ENCODE measurements at regions not wholly inside any gene's neighbourhood (a gene's known extent, or its start where the extent isn't known, plus 50 kb on each side); places are given as distances from the start of the nearest gene placed in this dataset.
"Not testable (repeated sequence)": the region's sequence is repeated elsewhere in the genome, so short reads cannot be mapped to it uniquely, and the experiment has no call there.

DNA sequence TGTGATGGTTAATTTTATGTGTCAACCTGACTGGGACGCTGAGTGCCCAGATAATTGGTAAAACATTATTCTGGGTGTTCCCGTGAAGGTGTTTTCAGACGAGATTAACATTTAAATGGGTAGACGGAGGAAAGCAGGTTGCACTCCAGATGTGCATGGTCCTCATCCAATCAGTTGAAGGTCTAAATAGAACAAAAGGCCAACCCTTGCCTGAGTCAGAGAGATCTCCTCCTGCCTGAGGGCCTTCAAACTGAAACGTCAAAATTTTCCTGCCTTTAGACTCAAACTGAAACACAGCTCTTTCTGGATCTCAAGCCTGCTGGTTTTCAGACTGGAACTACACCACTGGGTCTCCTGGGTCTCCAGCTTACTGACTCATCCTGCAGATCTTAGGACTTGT is 73.5 kb downstream of the NPIPA8 start:
- not testable (repeated sequence) for DNase-seq (ENCODE audit: low read depth, low spot score)

GRCh38 chr16:18261848-18262247 is 74.7 kb downstream of the NPIPA8 start:
- DNase-seq (ENCODE audit: low read depth, low spot score): not testable (repeated sequence)

DNA sequence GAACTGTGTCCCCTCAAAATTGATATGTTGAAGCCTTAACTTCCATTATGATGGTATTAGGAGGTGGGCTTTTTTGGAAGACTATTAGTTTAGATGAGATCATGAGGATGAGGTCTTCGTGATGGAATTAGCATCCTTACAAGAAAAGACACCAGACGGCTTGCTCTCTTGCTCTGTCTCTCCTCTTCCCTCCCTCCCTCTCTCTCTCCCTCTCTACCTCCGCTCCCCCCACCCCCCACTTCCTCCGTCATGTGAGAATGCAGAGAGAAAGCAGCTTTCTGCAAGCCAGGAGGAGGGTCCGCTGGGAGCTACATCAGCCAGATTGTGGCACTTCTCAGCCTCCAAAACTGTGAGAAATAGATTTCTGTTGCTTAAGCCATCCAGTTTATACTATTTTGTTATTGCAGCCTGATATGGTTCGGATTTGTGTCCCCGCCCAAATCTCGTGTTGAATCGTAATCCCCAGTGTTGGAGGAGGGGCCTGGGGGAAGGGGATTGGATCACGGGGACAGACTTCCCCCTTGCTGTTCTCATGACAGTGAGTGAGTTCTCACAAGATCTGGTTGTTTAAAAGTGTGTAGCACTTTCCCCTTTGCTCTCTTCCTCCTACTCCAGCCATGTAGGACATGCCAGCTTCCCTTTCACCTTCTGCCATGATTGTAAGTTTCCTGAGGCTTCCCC is 76.9 kb downstream of the NPIPA8 start:
- DNase-seq (ENCODE audit: low read depth, low spot score): not testable (repeated sequence)

DNA sequence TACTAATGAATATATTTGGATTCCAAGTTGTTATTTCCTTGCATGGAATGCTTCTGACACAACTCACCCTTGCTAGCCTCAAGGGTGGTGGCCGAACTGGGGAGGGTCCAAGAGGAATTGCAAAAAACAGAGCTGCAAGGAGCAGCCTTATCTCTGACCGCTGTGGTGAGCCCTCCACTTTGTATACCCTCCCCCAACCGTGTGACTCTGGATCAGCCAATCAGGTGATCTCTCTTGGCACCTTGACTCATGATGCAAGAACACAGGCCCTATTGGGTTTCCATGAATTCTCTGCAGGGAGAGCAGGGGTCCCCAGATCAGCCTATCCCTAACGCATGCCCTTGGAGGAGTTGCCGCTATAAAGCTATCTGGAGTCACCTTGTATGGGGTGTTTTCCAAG is 83.6 kb downstream of the NPIPA8 start:
- not testable (repeated sequence) for DNase-seq (ENCODE audit: low read depth, low spot score)

GRCh38 chr16:18230505-18230904 is 106.0 kb downstream of the NPIPA8 start:
- DNase-seq (ENCODE audit: low read depth, low spot score): not testable (repeated sequence)

DNA sequence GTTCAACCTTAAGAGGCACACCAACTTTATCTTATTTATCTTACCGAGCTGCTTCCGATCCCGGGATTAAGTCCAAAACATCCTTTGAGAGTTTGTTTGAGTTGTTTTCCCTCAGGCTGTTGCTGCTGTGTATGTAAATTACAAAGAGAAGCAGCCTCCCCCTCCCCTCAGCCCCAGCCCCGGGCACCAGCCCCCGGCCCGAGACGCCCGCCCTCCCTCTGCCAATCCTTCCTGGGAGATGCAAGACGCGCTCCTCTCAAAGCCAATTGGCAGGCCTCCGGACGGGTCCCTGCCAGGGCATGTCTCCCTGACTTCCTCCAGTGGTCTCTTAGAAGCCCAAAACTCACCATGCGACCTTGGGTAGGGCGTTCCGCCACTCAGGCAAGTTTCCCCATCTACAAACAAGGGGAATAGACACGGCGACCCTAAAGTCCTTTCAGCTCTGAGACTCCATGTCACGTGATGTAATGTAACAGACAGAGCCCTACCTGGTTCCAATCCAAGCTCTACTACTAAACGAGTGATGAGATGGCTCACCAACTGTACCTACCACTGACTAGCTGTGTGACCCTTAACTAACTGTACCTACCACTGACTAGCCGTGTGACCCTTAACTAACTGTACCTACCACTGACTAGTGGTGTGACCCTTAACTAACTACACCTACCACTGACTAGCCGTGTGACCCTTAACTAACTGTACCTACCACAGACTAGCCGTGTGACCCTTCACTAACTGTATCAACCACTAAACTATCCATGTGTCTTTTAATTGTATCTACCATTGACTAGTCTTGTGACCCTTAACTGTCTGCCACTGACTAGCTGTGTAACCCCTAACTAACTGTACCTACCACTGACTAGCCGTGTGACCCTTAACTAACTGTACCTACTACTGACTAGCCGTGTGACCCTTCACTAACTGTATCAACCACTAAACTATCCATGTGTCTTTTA is 114.2 kb downstream of the NPIPA8 start:
- not testable (repeated sequence) for DNase-seq (ENCODE audit: low read depth, low spot score)

GRCh38 chr16:18217741-18218140 is 118.8 kb downstream of the NPIPA8 start:
- DNase-seq (ENCODE audit: low read depth, low spot score): not testable (repeated sequence)

DNA sequence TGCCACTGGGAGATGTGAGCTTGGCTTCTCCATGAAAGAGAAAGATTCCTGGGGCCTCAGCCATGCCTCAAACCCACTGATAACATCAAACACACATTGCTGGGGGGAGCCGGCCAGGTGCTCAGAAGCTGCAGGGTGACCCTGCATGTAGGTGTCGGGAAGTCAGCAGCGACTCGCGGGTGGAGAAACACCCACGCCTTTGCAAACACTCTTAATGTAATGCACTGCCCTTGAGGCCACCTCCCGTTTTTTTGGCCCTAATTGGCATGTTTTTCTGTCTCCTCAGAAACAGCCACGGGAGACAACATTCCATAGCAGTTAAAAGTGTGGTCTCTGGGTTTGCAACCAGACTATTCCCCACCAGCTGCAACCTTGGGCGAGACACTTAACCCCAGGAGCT is 119.7 kb downstream of the NPIPA8 start:
- not testable (repeated sequence) for DNase-seq (ENCODE audit: low read depth, low spot score)

GRCh38 chr16:18213810-18214209 is 122.7 kb downstream of the NPIPA8 start:
- DNase-seq (ENCODE audit: low read depth, low spot score): not testable (repeated sequence)

DNA sequence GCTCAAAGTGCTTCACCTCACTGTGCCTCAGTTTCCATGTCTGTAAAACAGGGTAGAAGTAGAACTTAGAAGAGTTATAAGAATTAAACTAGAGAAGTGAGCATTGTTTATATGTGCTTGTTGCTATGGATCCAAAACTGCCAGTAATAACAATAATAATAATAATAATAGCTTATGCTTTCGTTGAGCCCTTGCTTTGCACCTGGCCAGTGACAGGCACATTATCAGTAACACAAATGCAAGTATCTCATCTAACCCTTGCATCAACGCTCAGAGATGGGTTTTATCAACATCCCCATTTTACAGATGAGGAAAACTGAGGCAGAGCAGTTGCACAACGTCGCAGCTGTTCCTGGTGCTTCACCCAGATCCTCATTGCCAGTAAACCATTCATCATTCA is 125.0 kb downstream of the NPIPA8 start:
- not testable (repeated sequence) for DNase-seq (ENCODE audit: low read depth, low spot score)

- not testable (repeated sequence) for DNase-seq (ENCODE audit: low read depth, low spot score)
Measured at GRCh38 chr16:18204786-18205185, 131.8 kb downstream of the NPIPA8 start.

DNA sequence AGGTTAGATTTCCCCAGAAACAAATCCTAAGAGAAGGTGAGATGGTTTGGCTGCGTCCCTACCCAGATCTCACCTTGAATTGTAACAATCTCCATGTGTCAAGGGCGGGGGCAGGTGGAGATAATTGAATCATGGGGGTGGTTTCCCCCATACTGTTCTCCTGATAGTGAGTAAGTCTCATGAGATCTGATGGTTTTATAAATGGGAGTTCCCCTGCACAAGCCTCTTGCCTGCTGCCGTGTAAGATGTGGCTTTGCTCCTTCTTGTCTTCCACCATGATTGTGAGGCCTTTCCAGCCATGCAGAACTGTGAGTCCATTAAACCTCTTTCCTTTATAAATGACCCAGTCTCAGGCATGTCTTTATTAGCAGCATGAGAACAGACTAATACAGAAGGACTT is 132.2 kb downstream of the NPIPA8 start:
- not testable (repeated sequence) for DNase-seq (ENCODE audit: low read depth, low spot score)

DNA sequence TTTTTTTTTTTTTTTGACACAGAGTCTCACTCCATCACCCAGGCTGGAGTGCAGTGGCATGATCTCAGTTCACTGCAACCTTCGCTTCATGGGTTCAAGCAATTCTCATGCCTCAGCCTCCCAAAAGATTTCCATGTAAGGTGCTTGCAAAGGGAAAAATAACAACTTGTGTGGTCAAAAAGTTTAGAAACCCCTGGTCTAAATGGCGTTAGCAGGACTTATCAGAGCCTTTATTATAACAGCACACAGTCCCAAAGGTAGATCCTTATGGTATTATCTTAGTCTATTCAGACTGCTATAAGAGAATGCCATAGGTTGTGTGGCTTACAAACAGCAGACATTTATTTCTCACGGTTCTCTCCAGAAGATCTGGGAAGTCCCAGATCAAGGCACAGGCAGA is 135.0 kb downstream of the NPIPA8 start:
- not testable (repeated sequence) for DNase-seq (ENCODE audit: low read depth, low spot score)

GRCh38 chr16:18192389-18192788 is 144.1 kb downstream of the NPIPA8 start:
- DNase-seq (ENCODE audit: low read depth, low spot score): not testable (repeated sequence)

DNA sequence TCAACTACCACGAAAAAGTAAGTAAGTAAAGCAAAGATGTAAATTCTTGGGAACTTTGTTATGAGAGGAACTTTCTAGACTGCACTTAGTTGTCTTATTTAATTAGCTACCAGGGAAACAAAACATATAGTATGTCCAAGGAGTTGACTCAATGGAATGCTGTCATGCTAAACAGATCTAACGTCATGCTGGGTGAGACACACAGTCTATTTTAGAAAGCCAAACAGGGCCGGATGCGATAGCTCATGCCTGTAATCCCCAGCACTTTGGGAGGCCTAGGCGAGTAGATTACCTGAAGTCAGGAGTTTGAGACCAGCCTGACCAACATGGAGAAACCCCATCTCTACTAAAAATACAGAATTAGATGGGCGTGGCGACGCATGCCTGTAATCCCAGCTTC is 146.4 kb downstream of the NPIPA8 start:
- not testable (repeated sequence) for DNase-seq (ENCODE audit: low read depth, low spot score)

- not testable (repeated sequence) for DNase-seq (ENCODE audit: low read depth, low spot score)
Measured at GRCh38 chr16:18184755-18185154, 151.8 kb downstream of the NPIPA8 start.

DNA sequence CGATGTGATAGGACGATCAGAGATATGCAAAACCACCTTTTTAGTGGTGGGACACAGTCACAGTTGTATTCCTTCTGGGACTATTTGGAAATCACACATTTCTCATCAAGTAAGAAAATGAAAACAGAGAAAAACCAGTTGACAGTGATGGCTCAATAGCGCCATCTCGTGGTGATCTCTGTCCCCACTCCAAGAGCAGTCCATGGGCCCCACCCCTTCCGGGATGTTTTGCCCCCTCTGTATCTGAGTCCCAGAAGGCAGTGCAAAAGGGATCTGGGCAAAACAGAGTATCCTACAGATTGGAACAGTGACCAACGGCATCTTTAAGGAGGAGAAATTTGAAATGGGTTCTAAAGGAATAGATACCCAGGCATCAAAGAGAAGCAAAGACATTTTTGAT is 155.5 kb downstream of the NPIPA8 start:
- not testable (repeated sequence) for DNase-seq (ENCODE audit: low read depth, low spot score)

- not testable (repeated sequence) for DNase-seq (ENCODE audit: low read depth, low spot score)
Measured at GRCh38 chr16:18173945-18174497, 162.5 kb downstream of the NPIPA8 start.

GRCh38 chr16:18162293-18162692 is 174.2 kb downstream of the NPIPA8 start:
- DNase-seq (ENCODE audit: low read depth, low spot score): not testable (repeated sequence)

DNA sequence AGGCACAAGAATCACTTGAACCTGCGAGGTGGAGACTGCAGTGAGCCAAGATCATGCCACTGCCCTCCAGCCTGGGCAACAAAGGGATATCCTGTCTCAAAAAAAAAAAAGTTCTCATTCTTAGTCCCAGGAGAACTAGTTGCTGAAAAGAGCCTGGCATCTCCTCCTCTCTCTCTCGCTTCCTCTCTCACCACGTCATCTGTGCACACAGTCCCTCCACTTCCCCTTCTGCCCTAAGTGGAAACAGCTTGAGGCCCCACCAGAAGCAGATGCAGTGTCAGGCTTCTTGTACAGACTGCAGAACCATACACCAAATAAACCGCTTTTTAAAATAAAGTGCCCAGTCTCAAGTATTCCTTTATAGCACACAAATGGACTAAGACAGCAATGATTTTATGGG is 175.3 kb downstream of the NPIPA8 start:
- DNase-seq (ENCODE audit: low read depth, low spot score): not testable (repeated sequence)

- not testable (repeated sequence) for DNase-seq (ENCODE audit: low read depth, low spot score)
Measured at GRCh38 chr16:18159185-18159584, 177.4 kb downstream of the NPIPA8 start.

GRCh38 chr16:18157854-18158253 is 178.7 kb downstream of the NPIPA8 start:
- DNase-seq (ENCODE audit: low read depth, low spot score): not testable (repeated sequence)

Data from astrocyte of the hippocampus (primary cell).